ENCODE measurements at regions not wholly inside any gene's neighbourhood (a gene's known extent, or its start where the extent isn't known, plus 50 kb on each side); places are given as distances from the start of the nearest gene placed in this dataset.

DNA sequence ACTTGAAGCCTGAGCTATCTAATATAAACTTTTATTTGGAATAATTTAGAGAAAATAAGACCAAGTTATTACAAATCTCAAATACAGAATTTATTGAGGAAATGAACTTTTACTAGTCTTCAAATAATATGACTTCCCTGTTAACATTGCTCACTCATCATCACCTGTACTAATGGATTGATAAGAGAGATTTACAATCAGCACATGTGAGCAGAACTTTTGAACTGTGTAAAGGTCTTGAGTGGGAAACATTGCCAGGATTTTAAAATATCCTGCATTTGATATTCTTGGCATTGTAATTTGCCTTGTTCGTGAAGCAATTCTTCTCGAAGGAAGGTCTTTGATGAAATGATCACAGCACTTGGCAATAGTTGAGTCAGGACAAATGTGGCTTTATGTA lies 111.9 kb downstream of the FGF9 start:
- TF ChIP-seq, protein P1, sequence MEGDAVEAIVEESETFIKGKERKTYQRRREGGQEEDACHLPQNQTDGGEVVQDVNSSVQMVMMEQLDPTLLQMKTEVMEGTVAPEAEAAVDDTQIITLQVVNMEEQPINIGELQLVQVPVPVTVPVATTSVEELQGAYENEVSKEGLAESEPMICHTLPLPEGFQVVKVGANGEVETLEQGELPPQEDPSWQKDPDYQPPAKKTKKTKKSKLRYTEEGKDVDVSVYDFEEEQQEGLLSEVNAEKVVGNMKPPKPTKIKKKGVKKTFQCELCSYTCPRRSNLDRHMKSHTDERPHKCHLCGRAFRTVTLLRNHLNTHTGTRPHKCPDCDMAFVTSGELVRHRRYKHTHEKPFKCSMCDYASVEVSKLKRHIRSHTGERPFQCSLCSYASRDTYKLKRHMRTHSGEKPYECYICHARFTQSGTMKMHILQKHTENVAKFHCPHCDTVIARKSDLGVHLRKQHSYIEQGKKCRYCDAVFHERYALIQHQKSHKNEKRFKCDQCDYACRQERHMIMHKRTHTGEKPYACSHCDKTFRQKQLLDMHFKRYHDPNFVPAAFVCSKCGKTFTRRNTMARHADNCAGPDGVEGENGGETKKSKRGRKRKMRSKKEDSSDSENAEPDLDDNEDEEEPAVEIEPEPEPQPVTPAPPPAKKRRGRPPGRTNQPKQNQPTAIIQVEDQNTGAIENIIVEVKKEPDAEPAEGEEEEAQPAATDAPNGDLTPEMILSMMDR (IDR thresholded peaks at IDR 0.05), result no peak
- no peak for TF ChIP-seq ZFX (IDR thresholded peaks at IDR 0.05; ENCODE audit: borderline replicate concordance)

Data from 22Rv1 (cell line).